Panc1 (cell line): ENCODE measurements at regions not wholly inside any gene's neighbourhood (a gene's known extent, or its start where the extent isn't known, plus 50 kb on each side); places are given as distances from the start of the nearest gene placed in this dataset.

Experiments
- ATAC-seq: fragments of 200-7000 bp; cut with Tn5 transposase; 2 replicates; pipeline ENCODE4 v1.9.1; 2020; ENCODE audit warnings: mild to moderate bottlenecking, moderate library complexity
- BruUV-seq: library from RNA; stranded (reverse); fragments of 400-500 nt; replicated peaks from 2 replicates; lab custom pipeline; 2021; lab: Mats Ljungman, UMichigan
- CTCF ChIA-PET: fragments of 300-600 bp; sonication (Branson Sonifier 250); formaldehyde crosslinking; loops from one replicate; lab custom pipeline; 2022; ENCODE audit warnings: antibody characterized with exemption; lab: Charles Lee
- POLR2A ChIA-PET: fragments of 300-600 bp; sonication (Branson Sonifier 250); formaldehyde crosslinking; loops from one replicate; lab custom pipeline; 2022; ENCODE audit warnings: antibody characterized with exemption; lab: Charles Lee
- DNase-seq: peaks from one replicate; pipeline ENCODE4 v3.0.0-alpha.2; 2010; ENCODE audit warnings: low read depth, low spot score
- H3K27ac ChIP-seq: 2 replicates; pipeline ENCODE4 v1.5.1; 2011; ENCODE audit warnings: mild to moderate bottlenecking, low read length, inconsistent platforms
- H3K27me3 ChIP-seq: fragments of 200-500 bp; sonication (Bioruptor generic); 2 replicates; pipeline ENCODE4 v1.6.0; 2014; ENCODE audit warnings: low read length, inconsistent platforms; ENCODE audit not compliant: control insufficient read depth, insufficient read depth
- H3K36me3 ChIP-seq: fragments of 200-500 bp; sonication (Bioruptor generic); 2 replicates; pipeline ENCODE4 v1.5.1; 2014; ENCODE audit warnings: inconsistent platforms, mild to moderate bottlenecking, low read length, moderate library complexity; ENCODE audit not compliant: control insufficient read depth, insufficient read depth
- H3K4me1 ChIP-seq: 2 replicates; pipeline ENCODE4 v1.5.1; 2011; ENCODE audit warnings: inconsistent platforms, mild to moderate bottlenecking, low read length, moderate library complexity; ENCODE audit not compliant: control insufficient read depth, insufficient read depth
- H3K4me3 ChIP-seq, 2 experiments: 2 replicates each; pipeline ENCODE4 v1.5.1; 2011 to 2012; ENCODE audit warnings: low read depth in 2 of 2, low read length in 2 of 2, mild to moderate bottlenecking in 2 of 2, inconsistent platforms in 1 of 2, moderate library complexity in 1 of 2
- H3K9me3 ChIP-seq: fragments of 200-500 bp; sonication (Bioruptor generic); 2 replicates; pipeline ENCODE4 v1.5.1; 2014; ENCODE audit warnings: low read depth, mild to moderate bottlenecking, inconsistent platforms, low read length, moderate library complexity; ENCODE audit not compliant: control insufficient read depth, insufficient read depth
- CTCF ChIP-seq: fragments of 450-650 bp; IDR thresholded peaks from 2 replicates; pipeline ENCODE4 v1.5.1; 2017; ENCODE audit warnings: mild to moderate bottlenecking
- POLR2AphosphoS5 ChIP-seq: IDR thresholded peaks from 2 replicates; pipeline ENCODE4 v1.6.1; 2012; ENCODE audit warnings: mild to moderate bottlenecking, low read depth, low read length, moderate library complexity
- REST ChIP-seq, 2 experiments: IDR thresholded peaks; 2 replicates each; pipeline ENCODE4 v1.6.1; 2011 to 2012; ENCODE audit warnings: low read depth in 2 of 2, control low read depth in 1 of 2, low read length in 1 of 2, mild to moderate bottlenecking in 1 of 2, moderate library complexity in 1 of 2; ENCODE audit not compliant: insufficient read depth in 1 of 2
- SIN3A ChIP-seq: IDR thresholded peaks from 2 replicates; pipeline ENCODE4 v1.6.1; 2012; ENCODE audit warnings: low read depth, mild to moderate bottlenecking, low read length, moderate library complexity, borderline replicate concordance; ENCODE audit not compliant: insufficient read depth
- TCF7L2 ChIP-seq: IDR thresholded peaks from 2 replicates; pipeline ENCODE4 v1.6.1; 2011; ENCODE audit warnings: mild to moderate bottlenecking, low read depth, low read length, inconsistent platforms
- in situ Hi-C: cut with HindIII; loops from 2 replicates; pipeline ENCODE4 v1.10.0; 2016; ENCODE audit warnings: low sequenced_read_pairs, low pct_unique_long_range_greater_than_20kb
- intact Hi-C: fragments of 100-400 bp; cut with micrococcal nuclease; formaldehyde crosslinking; loops from one replicate; pipeline ENCODE4 v1.10.0; 2022; ENCODE audit not compliant: unreplicated experiment

GRCh38 chrX:36640232-36640631, 367.9 kb upstream of the FAM47C start:
- no peaks in the 10 kb centered on the region for H3K9me3 ChIP-seq
- intact Hi-C loops = no loop called here
- no peaks in the 10 kb centered on the region for H3K27me3 ChIP-seq
- POLR2A ChIA-PET = no interaction called here
- no peaks in the 10 kb centered on the region for H3K36me3 ChIP-seq
- ATAC-seq = no peak
- no peak overlapping the region for H3K4me3 ChIP-seq
- H3K4me1 ChIP-seq = no peaks in the 10 kb centered on the region
- DNase-seq = no peak
- no TSS peak for BruUV-seq
- CTCF ChIA-PET = no interaction called here
- in situ Hi-C loops = no loop called here
- H3K27ac ChIP-seq = no peak overlapping the region
- no peak for TF ChIP-seq SIN3A

GRCh38 chrX:36642052-36642451, 366.1 kb upstream of the FAM47C start:
- no peaks in the 10 kb centered on the region for H3K9me3 ChIP-seq
- H3K36me3 ChIP-seq = no peaks in the 10 kb centered on the region
- H3K4me3 ChIP-seq = no peak overlapping the region
- DNase-seq (no peak), ATAC-seq (no peak)
- no TSS peak for BruUV-seq
- no peak overlapping the region for H3K27ac ChIP-seq
- in situ Hi-C loops (no loop called here), intact Hi-C loops (no loop called here)
- H3K4me1 ChIP-seq = no peaks in the 10 kb centered on the region
- no peaks in the 10 kb centered on the region for H3K27me3 ChIP-seq
- ChIA-PET CTCF (no interaction called here), POLR2A (no interaction called here)
- TF ChIP-seq POLR2AphosphoS5 = no peak
- TF ChIP-seq SIN3A = no peak
- TF ChIP-seq REST (IDR thresholded peaks at IDR 0.05; ENCODE audit: insufficient read depth in 1 of 2, low read depth in 2 of 2, low read length in 1 of 2) = no peak
- no peak for TF ChIP-seq CTCF
- no peak for TF ChIP-seq TCF7L2

- BruUV-seq = no TSS peak
- in situ Hi-C loops (no loop called here), intact Hi-C loops (no loop called here)
- Histone ChIP-seq H3K9me3 (no peaks in the 10 kb centered on the region), H3K27me3 (no peaks in the 10 kb centered on the region), H3K4me3 (no peak overlapping the region), H3K27ac (no peak overlapping the region), H3K4me1 (no peaks in the 10 kb centered on the region), H3K36me3 (no peaks in the 10 kb centered on the region)
- DNase-seq (no peak), ATAC-seq (no peak)
- TF ChIP-seq POLR2AphosphoS5 = no peak
- TF ChIP-seq SIN3A = no peak
- no peak for TF ChIP-seq CTCF
- TF ChIP-seq TCF7L2 = no peak
- no peak for TF ChIP-seq REST (IDR thresholded peaks at IDR 0.05; ENCODE audit: insufficient read depth in 1 of 2, low read depth in 2 of 2, low read length in 1 of 2)
- POLR2A ChIA-PET = no interaction called here
- CTCF ChIA-PET = no interaction called here
Measured at GRCh38 chrX:36650622-36651021, 357.5 kb upstream of the FAM47C start.
